ENCODE measurements at regions not wholly inside any gene's neighbourhood (a gene's known extent, or its start where the extent isn't known, plus 50 kb on each side); places are given as distances from the start of the nearest gene placed in this dataset.

DNA sequence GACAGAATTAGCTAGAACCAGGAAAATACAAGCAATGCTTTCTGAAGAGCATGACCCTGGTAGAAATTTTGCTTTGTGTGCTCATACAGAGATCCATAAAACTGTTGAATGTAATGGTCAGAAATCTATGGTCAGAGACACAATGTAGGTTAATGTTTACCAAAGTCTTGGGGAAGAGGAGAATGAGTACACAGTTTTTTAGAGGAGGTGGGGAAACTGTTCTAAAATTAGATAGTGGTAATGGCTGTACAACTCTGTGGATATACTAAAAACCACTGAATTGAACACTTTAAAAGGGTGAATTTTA is 109.5 kb upstream of the ARHGAP5 start:
- TF ChIP-seq, protein P1, sequence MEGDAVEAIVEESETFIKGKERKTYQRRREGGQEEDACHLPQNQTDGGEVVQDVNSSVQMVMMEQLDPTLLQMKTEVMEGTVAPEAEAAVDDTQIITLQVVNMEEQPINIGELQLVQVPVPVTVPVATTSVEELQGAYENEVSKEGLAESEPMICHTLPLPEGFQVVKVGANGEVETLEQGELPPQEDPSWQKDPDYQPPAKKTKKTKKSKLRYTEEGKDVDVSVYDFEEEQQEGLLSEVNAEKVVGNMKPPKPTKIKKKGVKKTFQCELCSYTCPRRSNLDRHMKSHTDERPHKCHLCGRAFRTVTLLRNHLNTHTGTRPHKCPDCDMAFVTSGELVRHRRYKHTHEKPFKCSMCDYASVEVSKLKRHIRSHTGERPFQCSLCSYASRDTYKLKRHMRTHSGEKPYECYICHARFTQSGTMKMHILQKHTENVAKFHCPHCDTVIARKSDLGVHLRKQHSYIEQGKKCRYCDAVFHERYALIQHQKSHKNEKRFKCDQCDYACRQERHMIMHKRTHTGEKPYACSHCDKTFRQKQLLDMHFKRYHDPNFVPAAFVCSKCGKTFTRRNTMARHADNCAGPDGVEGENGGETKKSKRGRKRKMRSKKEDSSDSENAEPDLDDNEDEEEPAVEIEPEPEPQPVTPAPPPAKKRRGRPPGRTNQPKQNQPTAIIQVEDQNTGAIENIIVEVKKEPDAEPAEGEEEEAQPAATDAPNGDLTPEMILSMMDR (IDR thresholded peaks at IDR 0.05) = no peak
- no peak for TF ChIP-seq MXI1 (IDR thresholded peaks at IDR 0.05; ENCODE audit: low read depth, low read length)
- TF ChIP-seq, protein P2, sequence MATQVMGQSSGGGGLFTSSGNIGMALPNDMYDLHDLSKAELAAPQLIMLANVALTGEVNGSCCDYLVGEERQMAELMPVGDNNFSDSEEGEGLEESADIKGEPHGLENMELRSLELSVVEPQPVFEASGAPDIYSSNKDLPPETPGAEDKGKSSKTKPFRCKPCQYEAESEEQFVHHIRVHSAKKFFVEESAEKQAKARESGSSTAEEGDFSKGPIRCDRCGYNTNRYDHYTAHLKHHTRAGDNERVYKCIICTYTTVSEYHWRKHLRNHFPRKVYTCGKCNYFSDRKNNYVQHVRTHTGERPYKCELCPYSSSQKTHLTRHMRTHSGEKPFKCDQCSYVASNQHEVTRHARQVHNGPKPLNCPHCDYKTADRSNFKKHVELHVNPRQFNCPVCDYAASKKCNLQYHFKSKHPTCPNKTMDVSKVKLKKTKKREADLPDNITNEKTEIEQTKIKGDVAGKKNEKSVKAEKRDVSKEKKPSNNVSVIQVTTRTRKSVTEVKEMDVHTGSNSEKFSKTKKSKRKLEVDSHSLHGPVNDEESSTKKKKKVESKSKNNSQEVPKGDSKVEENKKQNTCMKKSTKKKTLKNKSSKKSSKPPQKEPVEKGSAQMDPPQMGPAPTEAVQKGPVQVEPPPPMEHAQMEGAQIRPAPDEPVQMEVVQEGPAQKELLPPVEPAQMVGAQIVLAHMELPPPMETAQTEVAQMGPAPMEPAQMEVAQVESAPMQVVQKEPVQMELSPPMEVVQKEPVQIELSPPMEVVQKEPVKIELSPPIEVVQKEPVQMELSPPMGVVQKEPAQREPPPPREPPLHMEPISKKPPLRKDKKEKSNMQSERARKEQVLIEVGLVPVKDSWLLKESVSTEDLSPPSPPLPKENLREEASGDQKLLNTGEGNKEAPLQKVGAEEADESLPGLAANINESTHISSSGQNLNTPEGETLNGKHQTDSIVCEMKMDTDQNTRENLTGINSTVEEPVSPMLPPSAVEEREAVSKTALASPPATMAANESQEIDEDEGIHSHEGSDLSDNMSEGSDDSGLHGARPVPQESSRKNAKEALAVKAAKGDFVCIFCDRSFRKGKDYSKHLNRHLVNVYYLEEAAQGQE (IDR thresholded peaks at IDR 0.05; ENCODE audit: low read depth, low read length) = no peak
- TF ChIP-seq RAD21 (IDR thresholded peaks at IDR 0.05; ENCODE audit: low read length) = no peak
- TF ChIP-seq, protein P3, sequence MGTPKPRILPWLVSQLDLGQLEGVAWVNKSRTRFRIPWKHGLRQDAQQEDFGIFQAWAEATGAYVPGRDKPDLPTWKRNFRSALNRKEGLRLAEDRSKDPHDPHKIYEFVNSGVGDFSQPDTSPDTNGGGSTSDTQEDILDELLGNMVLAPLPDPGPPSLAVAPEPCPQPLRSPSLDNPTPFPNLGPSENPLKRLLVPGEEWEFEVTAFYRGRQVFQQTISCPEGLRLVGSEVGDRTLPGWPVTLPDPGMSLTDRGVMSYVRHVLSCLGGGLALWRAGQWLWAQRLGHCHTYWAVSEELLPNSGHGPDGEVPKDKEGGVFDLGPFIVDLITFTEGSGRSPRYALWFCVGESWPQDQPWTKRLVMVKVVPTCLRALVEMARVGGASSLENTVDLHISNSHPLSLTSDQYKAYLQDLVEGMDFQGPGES (IDR thresholded peaks at IDR 0.05; ENCODE audit: low read depth, low read length) = no peak
- TF ChIP-seq SMC3 (IDR thresholded peaks at IDR 0.05; ENCODE audit: low read depth, low read length) = no peak
- TF ChIP-seq EP300 (IDR thresholded peaks at IDR 0.05; ENCODE audit: borderline replicate concordance in 1 of 2, low read depth in 1 of 2, low read length in 1 of 2) = no peak
- TF ChIP-seq, protein P4, sequence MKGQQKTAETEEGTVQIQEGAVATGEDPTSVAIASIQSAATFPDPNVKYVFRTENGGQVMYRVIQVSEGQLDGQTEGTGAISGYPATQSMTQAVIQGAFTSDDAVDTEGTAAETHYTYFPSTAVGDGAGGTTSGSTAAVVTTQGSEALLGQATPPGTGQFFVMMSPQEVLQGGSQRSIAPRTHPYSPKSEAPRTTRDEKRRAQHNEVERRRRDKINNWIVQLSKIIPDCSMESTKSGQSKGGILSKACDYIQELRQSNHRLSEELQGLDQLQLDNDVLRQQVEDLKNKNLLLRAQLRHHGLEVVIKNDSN (IDR thresholded peaks at IDR 0.05; ENCODE audit: borderline replicate concordance, low read depth) = no peak
